ENCODE measurements at regions not wholly inside any gene's neighbourhood (a gene's known extent, or its start where the extent isn't known, plus 50 kb on each side); places are given as distances from the start of the nearest gene placed in this dataset.

- TF ChIP-seq CTCF (IDR thresholded peaks at IDR 0.05) (no peak), EP300 (IDR thresholded peaks at IDR 0.05) (no peak), POLR2A (IDR thresholded peaks at IDR 0.05) (no peak)
- 77 to 89% (median 85%) methylated on average over 3 of the region's 3 CpGs for WGBS, 3 donors
Observed at GRCh38 chr2:129240061-129240460, 739.4 kb upstream of the RAB6C start.

GRCh38 chr2:129242269-129242668 is 737.2 kb upstream of the RAB6C start:
- intact Hi-C loops (cut with DNase I): no loop called here
- WGBS, 3 donors: 74 to 88% (median 74%) methylated on average over 5 of the region's 5 CpGs
- DNase-seq: no peak
- TF ChIP-seq EP300 (IDR thresholded peaks at IDR 0.05) (no peak), POLR2A (IDR thresholded peaks at IDR 0.05) (no peak), CTCF (IDR thresholded peaks at IDR 0.05) (no peak)
- no peaks in the 10 kb centered on the region for H3K36me3 ChIP-seq
- no peaks in the 10 kb centered on the region for H3K27me3 ChIP-seq
- H3K4me3 ChIP-seq: no peak overlapping the region
- no peaks in the 10 kb centered on the region for H3K9me3 ChIP-seq
- H3K4me1 ChIP-seq (ENCODE audit: insufficient read depth): no peaks in the 10 kb centered on the region
- no peak overlapping the region for H3K27ac ChIP-seq

More at GRCh38 chr2:129240061-129240460, 739.4 kb upstream of the RAB6C start:
- H3K4me1 ChIP-seq (ENCODE audit: insufficient read depth): no peaks in the 10 kb centered on the region
- H3K9me3 ChIP-seq: no peaks in the 10 kb centered on the region
- intact Hi-C loops (cut with DNase I): no loop called here
- no peak overlapping the region for H3K27ac ChIP-seq
- no peaks in the 10 kb centered on the region for H3K36me3 ChIP-seq
- no peaks in the 10 kb centered on the region for H3K27me3 ChIP-seq
- H3K4me3 ChIP-seq: no peak overlapping the region
- DNase-seq: no peak

GRCh38 chr2:129247751-129248150 is 731.7 kb upstream of the RAB6C start:
- Histone ChIP-seq H3K27me3 (no peaks in the 10 kb centered on the region), H3K4me3 (no peak overlapping the region), H3K9me3 (no peaks in the 10 kb centered on the region), H3K27ac (no peak overlapping the region), H3K36me3 (no peaks in the 10 kb centered on the region), H3K4me1 (ENCODE audit: insufficient read depth) (no peaks in the 10 kb centered on the region)
- no peak for DNase-seq
- intact Hi-C loops (cut with DNase I): no loop called here
- 75 to 87% (median 82%) methylated on average over 3 of the region's 3 CpGs for WGBS, 3 donors
- TF ChIP-seq CTCF (IDR thresholded peaks at IDR 0.05): no peak
- no peak for TF ChIP-seq POLR2A (IDR thresholded peaks at IDR 0.05)
- TF ChIP-seq EP300 (IDR thresholded peaks at IDR 0.05): no peak

GRCh38 chr2:129248198-129248597 is 731.3 kb upstream of the RAB6C start:
- intact Hi-C loops (cut with DNase I): no loop called here
- no peak overlapping the region for H3K27ac ChIP-seq

More at GRCh38 chr2:129248198-129248597, 731.3 kb upstream of the RAB6C start:
- Histone ChIP-seq H3K36me3 (no peaks in the 10 kb centered on the region), H3K9me3 (no peaks in the 10 kb centered on the region), H3K27me3 (no peaks in the 10 kb centered on the region), H3K4me1 (ENCODE audit: insufficient read depth) (no peaks in the 10 kb centered on the region), H3K4me3 (no peak overlapping the region)
- TF ChIP-seq POLR2A (IDR thresholded peaks at IDR 0.05): no peak
- no peak for TF ChIP-seq CTCF (IDR thresholded peaks at IDR 0.05)
- no peak for TF ChIP-seq EP300 (IDR thresholded peaks at IDR 0.05)
- no peak for DNase-seq

Data from ovary (tissue), 7 donors.